Kasumi-1 (cell line): ENCODE measurements at regions not wholly inside any gene's neighbourhood (a gene's known extent, or its start where the extent isn't known, plus 50 kb on each side); places are given as distances from the start of the nearest gene placed in this dataset.
A peak's percentile ranks its signal among the peaks of the same experiment; 100 is the strongest.

ENCODE experiments used
- DNase-seq, 2 experiments: peaks; one replicate each; lab custom pipeline; 2025; lab: John Stamatoyannopoulos, UW

DNA sequence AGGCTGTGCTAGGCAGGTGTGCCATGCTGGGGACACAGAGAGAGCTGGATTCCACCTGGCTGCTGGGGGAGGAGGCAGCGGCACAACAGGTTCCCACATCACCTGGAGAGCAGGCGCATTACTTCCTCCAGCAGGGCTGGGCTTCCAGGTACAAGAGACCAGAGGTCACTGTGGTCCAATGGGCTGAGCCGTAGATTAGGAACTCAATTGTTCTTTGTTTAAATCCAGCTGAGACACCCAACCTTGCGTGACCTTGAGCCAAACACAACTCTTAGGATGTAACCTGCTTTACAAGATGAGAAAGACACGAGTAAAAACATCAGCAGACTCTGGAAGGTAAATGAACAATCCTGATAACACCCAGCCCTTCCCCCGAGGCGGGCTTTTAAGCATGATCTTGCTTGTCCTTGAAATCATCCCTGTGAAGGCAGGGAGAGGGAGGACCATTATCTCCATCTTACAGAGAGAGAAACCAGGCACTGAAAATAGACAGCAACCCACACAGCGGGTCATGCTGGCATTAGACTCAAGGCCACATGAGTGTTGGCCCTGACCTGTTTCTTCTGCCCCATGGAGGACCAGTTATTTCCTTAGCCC lies 216.5 kb upstream of the RREB1 start:
- DNase-seq = no peak

GRCh38 chr6:6891949-6892461 lies 215.8 kb upstream of the RREB1 start:
- DNase-seq = no peak

GRCh38 chr6:6892744-6893583 lies 214.8 kb upstream of the RREB1 start:
- DNase-seq = no peak

DNA sequence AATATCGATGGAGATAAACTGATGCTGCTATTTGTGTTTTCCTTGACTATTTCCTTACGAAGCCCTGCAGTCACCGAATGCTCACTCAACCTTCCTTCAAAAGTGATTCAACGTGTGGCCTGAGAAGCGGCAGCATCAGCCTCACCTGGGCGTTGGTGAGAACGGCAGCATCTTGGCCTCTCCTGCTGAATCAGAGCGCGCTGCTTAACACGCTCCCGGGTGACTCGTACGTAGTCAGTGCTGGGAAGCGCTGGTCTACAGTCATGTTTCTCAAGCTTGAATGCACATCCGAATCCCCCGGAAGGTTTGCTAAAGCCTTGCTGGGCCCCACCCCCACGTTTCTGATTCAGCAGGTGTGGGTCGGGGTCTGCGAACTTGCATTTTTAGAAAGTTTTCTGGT lies 214.1 kb upstream of the RREB1 start:
- no peak for DNase-seq

- no peak for DNase-seq
Observed at GRCh38 chr6:6895929-6896328, 211.8 kb upstream of the RREB1 start.

GRCh38 chr6:6897140-6897539 lies 210.6 kb upstream of the RREB1 start:
- DNase-seq = no peak

- DNase-seq = peak; percentile 60 to 70
Observed at GRCh38 chr6:6900569-6901204, 207.1 kb upstream of the RREB1 start.

GRCh38 chr6:6901205-6901719 lies 206.5 kb upstream of the RREB1 start:
- DNase-seq = no peak

- no peak for DNase-seq
Observed at GRCh38 chr6:6901945-6902344, 205.8 kb upstream of the RREB1 start.

GRCh38 chr6:6905961-6906518 lies 201.7 kb upstream of the RREB1 start:
- DNase-seq = no peak

DNA sequence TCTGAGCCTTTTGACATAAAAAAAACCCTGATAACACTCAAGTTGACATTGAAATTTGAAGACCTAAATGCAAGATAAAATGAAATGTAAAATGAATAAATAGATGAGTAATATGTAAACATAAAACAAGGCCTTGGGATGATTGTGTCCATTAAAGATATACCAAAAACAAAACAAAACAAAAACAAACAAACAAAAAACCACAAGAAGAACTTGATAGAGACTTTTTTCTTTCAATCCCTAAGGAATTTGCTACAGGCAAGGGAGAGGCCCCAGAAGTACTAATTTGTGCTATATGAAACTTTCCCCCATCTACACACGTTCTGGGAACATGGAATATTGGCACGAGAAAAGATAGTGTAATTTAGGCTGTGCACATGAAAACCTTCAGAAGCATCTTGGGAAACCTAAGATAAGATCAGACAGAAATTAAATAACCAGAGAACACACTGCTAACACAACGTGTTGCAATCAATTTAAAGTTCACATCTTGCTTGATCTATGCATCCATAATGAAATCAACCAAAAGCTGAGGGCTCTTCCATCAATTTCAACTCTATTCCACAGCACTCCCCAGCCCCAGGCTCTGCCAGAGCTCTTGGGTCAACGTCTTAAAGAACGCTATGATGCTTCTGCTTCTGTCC lies 201.1 kb upstream of the RREB1 start:
- no peak for DNase-seq

DNA sequence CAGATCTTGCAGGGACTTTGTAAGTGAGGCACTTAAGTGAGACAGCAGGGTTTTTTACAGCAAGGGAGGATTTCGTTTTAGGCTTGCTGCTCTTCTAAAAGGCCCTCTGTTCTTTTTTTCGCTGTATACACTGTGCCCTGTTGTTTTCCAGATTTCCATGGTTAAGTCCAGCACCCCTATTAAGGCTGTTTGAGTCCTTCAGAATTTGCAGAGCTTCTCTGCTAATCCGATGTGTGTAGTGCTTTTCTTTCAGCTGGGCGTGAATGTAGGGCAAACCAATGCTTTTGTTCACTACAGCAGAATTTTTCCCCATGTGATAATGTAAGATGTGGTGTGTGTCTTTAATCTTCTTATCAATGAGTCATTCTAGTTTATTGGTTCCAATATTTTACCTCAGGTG lies 200.5 kb upstream of the RREB1 start:
- no peak for DNase-seq

DNA sequence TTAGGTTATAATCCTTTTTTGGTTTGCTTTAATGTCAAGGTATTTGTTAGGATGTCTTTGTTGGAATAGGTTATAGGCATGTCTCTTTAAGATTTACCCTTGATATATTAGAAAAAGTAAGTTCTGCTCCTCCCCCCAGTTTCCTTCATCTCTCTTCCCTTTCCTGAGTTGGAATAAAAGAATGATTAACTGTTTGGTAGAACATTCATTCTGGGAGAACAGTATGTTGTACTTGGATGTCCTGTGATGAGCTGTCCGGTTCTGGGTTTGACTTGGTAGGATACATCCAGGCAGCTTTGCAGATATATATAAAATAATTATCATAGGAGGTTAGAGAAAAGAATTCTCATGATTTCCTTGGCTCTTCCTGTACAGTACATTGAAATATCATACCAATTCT lies 199.6 kb upstream of the RREB1 start:
- DNase-seq = no peak

DNA sequence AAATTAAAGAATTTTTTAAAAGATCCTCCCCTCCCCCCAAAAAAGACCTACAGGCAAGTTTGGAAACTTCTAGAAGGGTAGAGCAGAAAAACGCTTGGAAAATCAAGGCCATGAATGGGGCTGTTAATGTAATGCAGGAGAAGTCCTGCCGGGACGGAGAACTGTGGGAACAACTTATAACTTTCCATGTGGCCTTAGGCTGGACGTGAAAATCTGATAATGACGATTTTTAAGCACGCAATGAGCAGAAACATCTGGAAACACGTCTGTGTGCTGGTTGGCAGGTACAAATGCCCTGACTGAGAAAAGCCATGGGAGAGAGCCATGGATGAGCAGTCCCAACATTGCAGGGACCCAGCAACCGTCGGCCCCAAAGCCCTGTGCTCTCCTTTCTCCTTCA lies 198.7 kb upstream of the RREB1 start:
- DNase-seq = no peak

DNA sequence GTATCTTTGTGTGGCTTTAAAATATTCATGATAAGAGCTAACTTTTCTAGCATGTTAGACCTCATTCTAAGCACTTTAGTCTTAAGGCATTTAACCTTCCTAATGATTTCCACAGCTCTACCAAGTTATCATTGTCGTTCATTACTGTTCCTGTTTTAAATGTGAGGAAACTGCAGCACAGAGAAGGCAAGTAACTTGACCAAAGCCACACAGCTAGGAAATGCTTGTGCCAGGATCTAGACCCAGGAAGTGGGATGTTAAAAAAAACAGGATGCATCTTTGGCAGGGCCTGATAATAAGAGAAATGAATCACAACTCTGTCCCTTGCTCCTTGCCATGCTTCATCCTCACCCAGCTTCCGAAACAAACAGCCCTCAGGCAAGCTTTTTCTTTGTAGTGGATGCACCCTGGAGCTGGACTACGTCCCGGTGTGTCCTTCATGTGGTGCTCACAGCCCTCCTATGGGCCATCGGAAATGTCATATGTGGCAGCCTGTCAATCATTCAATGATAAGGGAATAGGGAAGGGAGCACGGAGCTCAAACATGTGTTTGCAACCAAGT lies 196.9 kb upstream of the RREB1 start:
- no peak for DNase-seq

DNA sequence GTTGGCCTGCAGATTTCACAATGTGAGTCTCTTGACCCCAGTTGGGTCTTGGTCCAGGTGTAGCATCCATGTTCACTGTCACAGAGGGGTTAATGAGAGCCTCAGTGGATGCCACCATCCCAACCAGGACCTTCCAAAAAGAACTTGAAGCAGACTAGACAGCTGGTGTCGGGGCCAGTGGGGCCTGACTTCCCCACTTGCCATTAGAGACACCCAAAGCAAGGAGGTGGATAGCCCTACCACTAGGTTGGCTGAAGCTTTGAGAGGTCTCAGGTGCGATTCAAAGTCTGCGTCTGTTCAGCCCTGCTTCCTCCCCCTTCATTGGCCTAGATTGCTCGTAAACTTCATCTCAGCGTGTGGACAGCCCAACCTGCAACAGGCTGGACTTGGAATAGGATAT lies 196.4 kb upstream of the RREB1 start:
- no peak for DNase-seq

DNA sequence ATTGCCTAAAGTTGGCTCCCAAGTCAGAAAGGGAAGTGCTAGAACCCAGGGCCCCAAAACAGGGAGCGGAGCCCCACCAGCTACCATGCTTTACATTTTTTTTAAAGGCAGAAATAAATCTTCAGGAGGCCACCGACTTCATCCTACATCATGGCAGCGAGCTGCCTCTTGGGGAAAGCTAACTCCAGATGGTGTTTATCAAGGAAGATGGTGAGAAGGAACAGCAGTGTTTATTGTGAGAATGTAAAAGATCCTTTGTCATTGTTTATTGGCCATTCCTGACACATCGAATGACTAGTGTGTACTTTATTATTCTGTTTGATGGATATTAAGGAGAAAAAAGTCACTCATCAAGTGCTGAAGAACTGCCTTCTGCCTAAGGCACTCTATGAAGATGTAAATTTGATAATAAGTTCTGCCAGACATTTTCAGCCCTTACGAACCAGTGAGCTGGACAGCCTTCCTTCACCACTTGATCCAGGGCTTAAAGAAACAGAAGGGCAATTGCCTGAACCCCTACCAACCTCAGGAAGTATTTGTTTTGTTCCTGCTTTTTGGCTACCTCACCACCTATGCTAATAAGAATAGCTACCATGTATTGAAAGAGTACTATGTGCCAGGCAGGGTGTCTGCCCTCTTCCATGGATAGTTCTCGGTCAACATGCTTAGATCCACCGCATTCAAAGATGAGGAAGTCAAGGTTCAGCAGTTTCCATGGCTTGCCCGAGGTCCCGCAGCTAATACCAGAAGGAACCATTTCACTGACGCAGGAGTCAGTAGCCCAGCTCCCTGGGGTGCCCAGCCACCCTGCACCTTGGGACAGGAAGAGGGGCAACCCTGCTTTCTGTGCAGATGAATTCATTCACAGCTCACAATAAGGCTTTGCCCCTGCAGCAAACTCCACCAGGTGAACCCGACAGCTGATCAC lies 194.7 kb upstream of the RREB1 start:
- no peak for DNase-seq

DNA sequence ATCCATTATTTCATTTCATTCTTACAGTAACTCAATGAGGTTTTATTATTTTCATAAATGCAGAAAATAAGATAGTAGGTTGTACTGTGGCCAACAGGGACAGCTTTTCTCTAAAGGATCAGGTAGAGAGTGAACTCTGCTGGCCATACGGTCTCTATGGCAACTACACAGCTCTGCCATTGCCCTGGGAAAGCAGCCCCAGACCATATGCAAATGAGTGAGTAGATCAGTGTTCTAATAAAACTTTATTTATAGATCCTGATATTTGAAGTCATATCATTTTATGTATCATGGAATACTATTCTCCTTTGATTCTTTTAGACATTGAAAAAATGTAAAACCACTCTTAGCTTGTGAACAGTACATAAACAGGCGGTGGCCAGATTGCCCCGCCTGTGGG lies 192.5 kb upstream of the RREB1 start:
- peak; percentile 5 to 18 for DNase-seq

DNA sequence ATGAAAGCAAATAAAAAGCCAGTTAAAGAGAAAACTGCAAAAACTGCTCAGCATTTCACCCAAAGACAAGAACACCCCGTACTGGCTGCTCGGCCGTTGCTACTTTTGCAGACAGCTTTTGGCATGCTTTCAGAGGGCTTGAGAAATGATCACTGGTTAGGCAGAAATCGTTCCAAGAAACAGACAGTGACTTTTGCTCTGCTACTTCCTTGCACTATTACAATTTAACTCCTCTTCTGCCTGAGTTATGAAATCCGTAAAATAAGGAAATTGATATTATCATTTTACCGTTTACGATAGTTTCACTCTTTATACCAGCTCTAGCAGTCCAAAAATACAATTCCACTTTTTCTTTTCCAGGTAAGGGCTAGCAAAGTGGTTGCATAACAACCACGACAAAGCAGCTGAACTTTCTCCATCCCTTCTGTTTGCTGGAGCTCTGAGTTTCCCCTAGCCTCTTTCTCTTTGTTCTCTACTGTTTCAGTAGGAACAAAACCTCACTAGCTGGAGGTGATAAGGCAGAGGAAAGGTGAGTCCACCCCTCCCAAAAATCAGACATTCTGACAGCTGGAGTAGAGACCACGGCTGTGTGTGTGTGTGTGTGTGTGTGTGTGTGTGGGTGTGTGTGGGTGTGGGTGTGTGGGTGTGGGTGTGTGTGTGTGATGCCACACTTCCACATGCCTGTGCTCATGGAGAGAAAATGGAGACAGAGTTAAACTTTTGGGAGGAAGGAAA lies 191.8 kb upstream of the RREB1 start:
- DNase-seq = peak; percentile 66 to 79

DNA sequence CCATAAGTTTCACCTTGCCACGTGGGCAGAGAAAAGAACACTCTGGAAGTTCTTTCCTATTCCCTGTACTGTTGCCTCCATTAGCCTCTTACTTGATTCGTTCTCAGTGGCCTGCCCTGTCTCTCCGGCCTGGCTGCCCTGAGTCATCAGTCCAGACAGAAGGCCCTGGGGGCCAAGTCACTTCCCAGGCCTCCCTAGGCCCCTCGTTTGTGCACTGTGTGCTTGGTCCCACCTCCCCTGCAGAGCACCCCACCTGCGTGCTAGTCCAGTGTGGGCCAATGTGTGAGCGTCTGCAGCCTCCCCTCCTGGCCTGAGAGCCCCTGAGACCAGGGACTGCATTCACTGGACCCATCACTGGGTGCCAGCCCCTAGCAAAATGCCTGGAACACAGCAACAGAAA lies 191.2 kb upstream of the RREB1 start:
- no peak for DNase-seq
